ENCODE measurements at regions not wholly inside any gene's neighbourhood (a gene's known extent, or its start where the extent isn't known, plus 50 kb on each side); places are given as distances from the start of the nearest gene placed in this dataset.

DNA sequence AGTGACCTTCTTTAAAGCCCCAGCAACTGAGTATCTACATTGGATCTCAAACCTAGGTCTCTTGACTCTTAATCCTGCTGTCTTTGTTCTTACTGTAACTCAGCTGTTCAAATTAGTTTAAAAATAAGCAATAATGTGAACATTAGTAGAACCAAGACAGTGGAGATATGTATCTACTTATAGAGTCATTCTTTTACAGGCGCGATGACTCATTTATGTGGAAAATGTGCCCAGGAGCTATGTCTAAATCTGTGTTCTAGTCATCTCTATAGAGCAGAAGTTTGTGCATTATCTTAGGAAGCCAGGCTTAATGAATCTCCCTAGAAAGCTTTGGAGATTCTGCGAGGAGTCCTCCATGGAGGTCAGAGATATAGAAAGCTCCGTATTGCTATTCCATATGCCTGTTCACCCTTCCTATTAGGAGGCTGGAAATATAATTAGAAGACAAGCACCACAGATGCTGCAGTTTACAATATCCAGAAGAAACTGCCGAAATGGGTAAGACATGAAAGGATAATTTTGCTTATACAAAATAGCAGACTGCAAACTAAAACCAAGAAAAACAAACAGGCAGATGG lies 211.6 kb downstream of the TRIB2 start:
- no peak for TF ChIP-seq ZFX (IDR thresholded peaks at IDR 0.05)
- TF ChIP-seq, protein P1, sequence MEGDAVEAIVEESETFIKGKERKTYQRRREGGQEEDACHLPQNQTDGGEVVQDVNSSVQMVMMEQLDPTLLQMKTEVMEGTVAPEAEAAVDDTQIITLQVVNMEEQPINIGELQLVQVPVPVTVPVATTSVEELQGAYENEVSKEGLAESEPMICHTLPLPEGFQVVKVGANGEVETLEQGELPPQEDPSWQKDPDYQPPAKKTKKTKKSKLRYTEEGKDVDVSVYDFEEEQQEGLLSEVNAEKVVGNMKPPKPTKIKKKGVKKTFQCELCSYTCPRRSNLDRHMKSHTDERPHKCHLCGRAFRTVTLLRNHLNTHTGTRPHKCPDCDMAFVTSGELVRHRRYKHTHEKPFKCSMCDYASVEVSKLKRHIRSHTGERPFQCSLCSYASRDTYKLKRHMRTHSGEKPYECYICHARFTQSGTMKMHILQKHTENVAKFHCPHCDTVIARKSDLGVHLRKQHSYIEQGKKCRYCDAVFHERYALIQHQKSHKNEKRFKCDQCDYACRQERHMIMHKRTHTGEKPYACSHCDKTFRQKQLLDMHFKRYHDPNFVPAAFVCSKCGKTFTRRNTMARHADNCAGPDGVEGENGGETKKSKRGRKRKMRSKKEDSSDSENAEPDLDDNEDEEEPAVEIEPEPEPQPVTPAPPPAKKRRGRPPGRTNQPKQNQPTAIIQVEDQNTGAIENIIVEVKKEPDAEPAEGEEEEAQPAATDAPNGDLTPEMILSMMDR (conservative IDR thresholded peaks at IDR 0.05) = no peak
- H3K27ac ChIP-seq = no peak overlapping the region

GRCh38 chr2:12928775-12929401 lies 212.2 kb downstream of the TRIB2 start:
- no peak overlapping the region for H3K27ac ChIP-seq
- no peak for TF ChIP-seq ZFX (IDR thresholded peaks at IDR 0.05)
- TF ChIP-seq, protein P1 (conservative IDR thresholded peaks at IDR 0.05) = no peak

GRCh38 chr2:12929758-12930157 lies 213.0 kb downstream of the TRIB2 start:
- TF ChIP-seq, protein P1 (conservative IDR thresholded peaks at IDR 0.05) = no peak
- no peak for TF ChIP-seq ZFX (IDR thresholded peaks at IDR 0.05)
- no peak overlapping the region for H3K27ac ChIP-seq

- no peak overlapping the region for H3K27ac ChIP-seq
- TF ChIP-seq, protein P1 (conservative IDR thresholded peaks at IDR 0.05) = no peak
- no peak for TF ChIP-seq ZFX (IDR thresholded peaks at IDR 0.05)
These were observed 213.7 kb downstream of the TRIB2 start for GRCh38 chr2:12930391-12930790.

DNA sequence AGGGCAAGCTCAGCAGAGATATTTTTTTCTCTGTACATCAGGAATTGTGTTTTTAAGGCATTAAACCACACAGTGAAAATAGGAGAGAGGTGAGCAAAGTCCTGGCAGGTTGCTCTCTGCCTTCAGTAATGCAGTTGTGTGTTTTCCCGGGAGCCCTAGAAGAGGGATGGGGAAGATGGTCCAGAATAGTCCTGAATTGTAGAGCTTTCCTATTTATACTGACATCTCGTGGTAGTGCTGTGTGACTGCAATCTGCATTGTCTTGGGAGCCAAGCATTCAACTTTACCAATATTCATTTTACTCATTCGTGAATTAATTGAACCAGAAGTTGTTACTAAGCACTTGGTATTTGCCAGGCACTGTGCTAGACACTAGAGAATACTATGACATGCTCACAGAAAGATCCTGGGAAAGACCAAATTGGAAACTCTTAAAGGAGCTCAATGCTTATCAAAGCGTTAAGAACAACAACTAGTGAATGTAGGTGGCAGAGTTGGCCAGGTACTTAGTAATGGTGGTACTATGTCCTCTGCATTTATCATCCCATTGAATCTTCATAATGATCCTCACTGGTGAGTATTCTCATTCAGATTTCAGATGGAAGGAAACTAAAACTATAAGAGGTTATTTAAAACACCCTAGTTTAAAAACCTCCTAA lies 214.6 kb downstream of the TRIB2 start:
- H3K27ac ChIP-seq = no peak overlapping the region
- TF ChIP-seq ZFX (IDR thresholded peaks at IDR 0.05) = no peak
- TF ChIP-seq, protein P1 (conservative IDR thresholded peaks at IDR 0.05) = peak; percentile 84

GRCh38 chr2:12932192-12932591 lies 215.5 kb downstream of the TRIB2 start:
- TF ChIP-seq ZFX (IDR thresholded peaks at IDR 0.05) = no peak
- TF ChIP-seq, protein P1 (conservative IDR thresholded peaks at IDR 0.05) = no peak
- H3K27ac ChIP-seq = no peak overlapping the region

- no peak overlapping the region for H3K27ac ChIP-seq
- no peak for TF ChIP-seq ZFX (IDR thresholded peaks at IDR 0.05)
These were observed 217.5 kb downstream of the TRIB2 start for GRCh38 chr2:12934146-12934756.

Data from C4-2B (cell line).